ENCODE measurements at regions not wholly inside any gene's neighbourhood (a gene's known extent, or its start where the extent isn't known, plus 50 kb on each side); places are given as distances from the start of the nearest gene placed in this dataset.

DNA sequence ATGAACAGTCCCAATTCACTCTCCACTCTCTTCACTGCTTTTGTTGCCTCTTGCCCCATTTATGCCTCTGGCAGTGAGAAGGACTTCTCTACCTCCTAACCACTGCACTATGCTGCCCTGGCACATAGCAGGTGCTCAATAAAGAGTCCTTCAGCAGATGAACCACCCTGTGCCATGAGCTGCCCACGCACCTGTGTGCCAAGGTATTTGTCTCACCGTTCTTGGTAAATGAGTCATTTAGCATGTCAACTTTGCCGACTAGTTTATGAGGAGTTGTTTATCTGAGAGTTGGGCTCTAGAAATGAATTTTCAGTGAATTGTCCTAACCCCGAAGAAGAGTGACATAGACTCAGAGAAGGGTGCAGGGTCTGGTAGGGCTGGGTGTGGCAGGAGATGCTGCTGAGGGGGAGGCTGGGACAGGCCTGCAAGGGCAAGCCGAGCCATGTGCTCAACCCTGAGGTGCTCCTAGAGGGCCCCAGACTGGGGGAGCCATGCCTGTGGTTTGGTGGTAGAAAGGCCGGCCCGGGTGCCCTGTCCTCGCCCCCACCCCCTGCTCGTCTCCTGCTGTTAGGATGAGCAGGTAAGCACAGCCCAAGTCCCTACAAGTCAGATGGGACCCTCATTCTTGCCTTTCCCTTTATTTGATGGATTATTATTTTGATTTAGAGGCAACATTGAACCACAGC, 654.5 kb downstream of the MATN1 start:
- TF ChIP-seq, protein P1, sequence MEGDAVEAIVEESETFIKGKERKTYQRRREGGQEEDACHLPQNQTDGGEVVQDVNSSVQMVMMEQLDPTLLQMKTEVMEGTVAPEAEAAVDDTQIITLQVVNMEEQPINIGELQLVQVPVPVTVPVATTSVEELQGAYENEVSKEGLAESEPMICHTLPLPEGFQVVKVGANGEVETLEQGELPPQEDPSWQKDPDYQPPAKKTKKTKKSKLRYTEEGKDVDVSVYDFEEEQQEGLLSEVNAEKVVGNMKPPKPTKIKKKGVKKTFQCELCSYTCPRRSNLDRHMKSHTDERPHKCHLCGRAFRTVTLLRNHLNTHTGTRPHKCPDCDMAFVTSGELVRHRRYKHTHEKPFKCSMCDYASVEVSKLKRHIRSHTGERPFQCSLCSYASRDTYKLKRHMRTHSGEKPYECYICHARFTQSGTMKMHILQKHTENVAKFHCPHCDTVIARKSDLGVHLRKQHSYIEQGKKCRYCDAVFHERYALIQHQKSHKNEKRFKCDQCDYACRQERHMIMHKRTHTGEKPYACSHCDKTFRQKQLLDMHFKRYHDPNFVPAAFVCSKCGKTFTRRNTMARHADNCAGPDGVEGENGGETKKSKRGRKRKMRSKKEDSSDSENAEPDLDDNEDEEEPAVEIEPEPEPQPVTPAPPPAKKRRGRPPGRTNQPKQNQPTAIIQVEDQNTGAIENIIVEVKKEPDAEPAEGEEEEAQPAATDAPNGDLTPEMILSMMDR (conservative IDR thresholded peaks at IDR 0.05; ENCODE audit: low read length): no peak
- TF ChIP-seq EZH2phosphoT487 (IDR thresholded peaks at IDR 0.05; ENCODE audit: borderline replicate concordance): no peak
